ENCODE measurements at regions not wholly inside any gene's neighbourhood (a gene's known extent, or its start where the extent isn't known, plus 50 kb on each side); places are given as distances from the start of the nearest gene placed in this dataset.
A peak's percentile ranks its signal among the peaks of the same experiment; 100 is the strongest.

DNA sequence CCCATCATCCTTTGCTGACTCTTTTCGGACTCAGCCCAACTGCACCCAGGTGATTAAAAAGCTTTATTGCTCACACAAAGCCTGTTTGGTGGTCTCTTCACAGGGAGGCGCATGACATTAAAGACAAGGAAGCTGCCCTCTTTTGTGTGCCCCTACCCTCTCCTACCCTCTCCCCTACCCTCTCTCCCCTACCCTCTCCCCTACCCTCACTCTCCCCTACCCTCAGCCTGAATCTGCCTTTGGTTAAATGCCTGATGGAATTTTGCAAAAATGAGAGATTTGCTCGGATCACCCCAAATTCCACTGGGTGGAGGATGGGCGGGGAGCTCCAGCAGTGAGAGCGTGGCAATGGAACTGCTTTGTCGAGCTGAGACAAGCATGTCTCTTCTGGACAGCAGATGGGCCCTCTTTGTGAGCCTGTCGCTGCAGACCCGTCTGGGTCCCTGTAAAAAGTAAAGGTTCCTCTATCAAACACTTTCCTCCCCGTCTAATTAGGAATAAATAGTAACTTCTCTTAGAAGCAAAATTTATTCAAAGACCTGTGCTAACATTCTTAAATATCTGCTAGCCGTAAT is 76.4 kb upstream of the MLN start:
- H3K9ac ChIP-seq (ENCODE audit: extremely low read depth, insufficient read length, low read length): no peak overlapping the region
- H3K56ac ChIP-seq (ENCODE audit: insufficient read length, low read depth, low read length): no peak overlapping the region
- no peak overlapping the region for H2BK20ac ChIP-seq (ENCODE audit: low read depth, low read length, poor library complexity, severe bottlenecking)
- Mint-ChIP-seq H3K36me3 (ENCODE audit: insufficient read depth in 1 of 3, low read depth in 3 of 3) (no peaks in the 10 kb centered on the region), H3K4me1 (peaks cover 33 to 38% of the 10 kb centered on the region in 2 experiments), H3K27ac (no peak overlapping the region; a peak in 1 of 7 replicates), H3K4me3 (peak overlapping the region in 1 of 2 experiments; percentile 1; a peak in 1 of 5 replicates), H3K9me3 (no peaks in the 10 kb centered on the region; a peak in 2 of 5 replicates), H3K27me3 (ENCODE audit: low read depth) (peaks cover 33% of the 10 kb centered on the region)
- no peak overlapping the region for H3K23ac ChIP-seq (ENCODE audit: insufficient read length, low read depth, low read length)
- DNase-seq: no peak
- H4K8ac ChIP-seq (replicated peaks; ENCODE audit: insufficient read length, low read depth, low read length): no peak overlapping the region
- H3K14ac ChIP-seq (ENCODE audit: insufficient read depth, low read length): no peak overlapping the region
- no peak overlapping the region for H2AK5ac ChIP-seq (ENCODE audit: insufficient read length, low read length)
- H3K27me3 ChIP-seq (ENCODE audit: insufficient read depth, low read length): no peaks in the 10 kb centered on the region
- no peak overlapping the region for H3K4ac ChIP-seq (ENCODE audit: low read depth, low read length)
- no peaks in the 10 kb centered on the region for H3K79me1 ChIP-seq (ENCODE audit: insufficient read depth, low read depth, low read length, poor library complexity, severe bottlenecking)
- no peak overlapping the region for H2BK12ac ChIP-seq (ENCODE audit: insufficient read length, low read depth, low read length)
- no peak overlapping the region for H3T11ph ChIP-seq (ENCODE audit: low read length)
- no peak overlapping the region for H2BK5ac ChIP-seq (ENCODE audit: insufficient read length, low read length)
- WGBS (ENCODE audit: extremely low coverage, insufficient read length, low lambda C conversion rate): no CpG with 5 or more reads among the region's 10 CpGs
- no peaks in the 10 kb centered on the region for H3K79me2 ChIP-seq (ENCODE audit: insufficient read depth, low read length)
- H3K23me2 ChIP-seq (ENCODE audit: insufficient read length, low read depth, low read length, poor library complexity, severe bottlenecking): no peaks in the 10 kb centered on the region
- no peak overlapping the region for H2AFZ ChIP-seq (ENCODE audit: low read length)
- no peak overlapping the region for H4K5ac ChIP-seq (ENCODE audit: insufficient read length, low read depth, low read length)
- H4K91ac ChIP-seq (ENCODE audit: insufficient read length, low read depth, low read length): no peak overlapping the region
- H3K18ac ChIP-seq (ENCODE audit: insufficient read length, low read depth, low read length): no peak overlapping the region
- no peak overlapping the region for H3K27ac ChIP-seq (ENCODE audit: insufficient read length, low read depth, low read length)
- TF ChIP-seq, protein P1, sequence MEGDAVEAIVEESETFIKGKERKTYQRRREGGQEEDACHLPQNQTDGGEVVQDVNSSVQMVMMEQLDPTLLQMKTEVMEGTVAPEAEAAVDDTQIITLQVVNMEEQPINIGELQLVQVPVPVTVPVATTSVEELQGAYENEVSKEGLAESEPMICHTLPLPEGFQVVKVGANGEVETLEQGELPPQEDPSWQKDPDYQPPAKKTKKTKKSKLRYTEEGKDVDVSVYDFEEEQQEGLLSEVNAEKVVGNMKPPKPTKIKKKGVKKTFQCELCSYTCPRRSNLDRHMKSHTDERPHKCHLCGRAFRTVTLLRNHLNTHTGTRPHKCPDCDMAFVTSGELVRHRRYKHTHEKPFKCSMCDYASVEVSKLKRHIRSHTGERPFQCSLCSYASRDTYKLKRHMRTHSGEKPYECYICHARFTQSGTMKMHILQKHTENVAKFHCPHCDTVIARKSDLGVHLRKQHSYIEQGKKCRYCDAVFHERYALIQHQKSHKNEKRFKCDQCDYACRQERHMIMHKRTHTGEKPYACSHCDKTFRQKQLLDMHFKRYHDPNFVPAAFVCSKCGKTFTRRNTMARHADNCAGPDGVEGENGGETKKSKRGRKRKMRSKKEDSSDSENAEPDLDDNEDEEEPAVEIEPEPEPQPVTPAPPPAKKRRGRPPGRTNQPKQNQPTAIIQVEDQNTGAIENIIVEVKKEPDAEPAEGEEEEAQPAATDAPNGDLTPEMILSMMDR (conservative IDR thresholded peaks at IDR 0.05): no peak
- H3K4me1 ChIP-seq (ENCODE audit: insufficient read depth, low read length): no peaks in the 10 kb centered on the region; the same call in 1 of the 2 replicates
- H4K20me1 ChIP-seq (ENCODE audit: control insufficient read depth, insufficient read depth, insufficient read length): no peaks in the 10 kb centered on the region
- H2BK120ac ChIP-seq (ENCODE audit: low read depth, low read length, poor library complexity, severe bottlenecking): no peak overlapping the region
- no peak overlapping the region for H3K4me2 ChIP-seq (ENCODE audit: insufficient read depth, insufficient read length, low read length)
- H2BK15ac ChIP-seq (ENCODE audit: low read depth, low read length): no peak overlapping the region
- no peaks in the 10 kb centered on the region for H3K9me3 ChIP-seq (ENCODE audit: control insufficient read depth, low read depth, low read length)

Data from H9 (cell line).